ENCODE measurements at regions not wholly inside any gene's neighbourhood (a gene's known extent, or its start where the extent isn't known, plus 50 kb on each side); places are given as distances from the start of the nearest gene placed in this dataset.
"Not testable (repeated sequence)": the region's sequence is repeated elsewhere in the genome, so short reads cannot be mapped to it uniquely, and the experiment has no call there.

DNA sequence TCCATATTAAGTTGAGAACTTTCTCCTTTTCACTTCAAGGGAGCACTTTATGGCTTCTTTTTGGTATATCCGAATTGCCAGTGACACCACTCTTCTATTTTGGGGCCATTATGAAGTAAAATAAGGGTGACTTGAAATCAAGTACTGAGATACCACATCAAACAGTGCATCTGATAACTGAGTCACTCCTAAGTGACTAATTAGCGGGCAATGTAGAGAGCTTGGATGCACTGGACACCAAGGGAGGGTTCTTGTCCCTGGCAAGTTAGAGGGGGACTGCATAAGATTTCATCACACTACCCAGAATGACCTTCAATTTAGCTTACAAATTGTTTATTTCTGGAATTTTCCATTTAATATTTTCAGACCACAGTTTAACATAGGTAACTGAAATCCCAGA lies 813.9 kb upstream of the CDH10 start:
- DNase-seq (ENCODE audit: low read depth, low spot score): no peak
- no peak overlapping the region for H3K27ac ChIP-seq
- H3K9ac ChIP-seq (ENCODE audit: insufficient read length): no peak overlapping the region
- H3K36me3 ChIP-seq (ENCODE audit: insufficient read depth, low read length): no peaks in the 10 kb centered on the region
- H3K4me3 ChIP-seq: no peak overlapping the region
- H3K9me3 ChIP-seq (ENCODE audit: low read depth, low read length): no peaks in the 10 kb centered on the region
- TF ChIP-seq FOXP2 (optimal IDR thresholded peaks at IDR 0.05; ENCODE audit: control extremely low read depth, extremely low read length, insufficient read depth) (no peak), POLR2AphosphoS5 (IDR thresholded peaks at IDR 0.05; ENCODE audit: borderline replicate concordance, low read depth, low read length) (no peak), EZH2 (IDR thresholded peaks at IDR 0.05) (no peak)

DNA sequence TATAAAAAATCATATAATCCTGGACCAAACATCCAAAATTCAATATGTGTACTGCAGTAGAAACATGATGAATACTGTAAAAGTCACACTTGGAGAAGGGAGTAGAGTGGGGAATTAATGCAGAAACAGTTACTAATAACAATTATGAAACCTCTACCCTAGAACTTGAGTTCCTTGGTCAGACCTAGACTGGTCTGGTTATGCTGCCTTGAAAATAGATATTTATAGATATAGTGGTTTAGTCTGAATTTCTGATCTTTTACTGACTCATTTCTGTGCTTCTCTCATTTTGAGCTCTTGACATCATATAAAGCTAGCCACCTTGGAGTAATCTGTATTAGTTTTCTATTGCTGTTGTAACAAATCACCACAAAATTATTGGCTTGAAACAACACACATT lies 808.7 kb upstream of the CDH10 start:
- H3K27ac ChIP-seq: no peak overlapping the region
- TF ChIP-seq POLR2AphosphoS5 (IDR thresholded peaks at IDR 0.05; ENCODE audit: borderline replicate concordance, low read depth, low read length) (no peak), FOXP2 (optimal IDR thresholded peaks at IDR 0.05; ENCODE audit: control extremely low read depth, extremely low read length, insufficient read depth) (no peak), EZH2 (IDR thresholded peaks at IDR 0.05) (no peak)
- H3K9ac ChIP-seq (ENCODE audit: insufficient read length): no peak overlapping the region
- no peak for DNase-seq (ENCODE audit: low read depth, low spot score)
- H3K9me3 ChIP-seq (ENCODE audit: low read depth, low read length): no peaks in the 10 kb centered on the region
- H3K4me3 ChIP-seq: no peak overlapping the region
- no peaks in the 10 kb centered on the region for H3K36me3 ChIP-seq (ENCODE audit: insufficient read depth, low read length)

DNA sequence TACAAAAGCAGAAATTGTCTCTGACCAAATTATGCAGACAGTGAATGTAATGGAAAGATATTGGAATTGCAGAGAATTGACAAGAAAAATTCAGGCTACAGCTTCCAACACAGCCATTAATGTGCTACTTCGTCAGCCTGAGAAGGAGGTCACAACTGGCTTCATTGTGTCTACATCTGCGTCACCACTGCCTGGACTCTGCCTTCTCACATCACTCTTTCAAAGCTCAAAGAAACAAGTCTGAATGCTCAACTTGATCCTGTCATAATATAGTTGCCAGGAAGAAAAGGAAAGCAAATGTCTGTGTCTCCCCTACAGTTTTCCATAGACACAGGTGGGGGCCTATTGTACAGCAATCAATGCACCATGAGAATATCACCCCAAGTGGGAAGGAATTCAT lies 806.5 kb upstream of the CDH10 start:
- DNase-seq (ENCODE audit: low read depth, low spot score): no peak
- Histone ChIP-seq H3K9me3 (ENCODE audit: low read depth, low read length) (no peaks in the 10 kb centered on the region), H3K27ac (no peak overlapping the region), H3K36me3 (ENCODE audit: insufficient read depth, low read length) (no peaks in the 10 kb centered on the region), H3K4me3 (no peak overlapping the region), H3K9ac (ENCODE audit: insufficient read length) (no peak overlapping the region)
- TF ChIP-seq EZH2 (IDR thresholded peaks at IDR 0.05): no peak
- TF ChIP-seq POLR2AphosphoS5 (IDR thresholded peaks at IDR 0.05; ENCODE audit: borderline replicate concordance, low read depth, low read length): no peak
- TF ChIP-seq FOXP2 (optimal IDR thresholded peaks at IDR 0.05; ENCODE audit: control extremely low read depth, extremely low read length, insufficient read depth): no peak

DNA sequence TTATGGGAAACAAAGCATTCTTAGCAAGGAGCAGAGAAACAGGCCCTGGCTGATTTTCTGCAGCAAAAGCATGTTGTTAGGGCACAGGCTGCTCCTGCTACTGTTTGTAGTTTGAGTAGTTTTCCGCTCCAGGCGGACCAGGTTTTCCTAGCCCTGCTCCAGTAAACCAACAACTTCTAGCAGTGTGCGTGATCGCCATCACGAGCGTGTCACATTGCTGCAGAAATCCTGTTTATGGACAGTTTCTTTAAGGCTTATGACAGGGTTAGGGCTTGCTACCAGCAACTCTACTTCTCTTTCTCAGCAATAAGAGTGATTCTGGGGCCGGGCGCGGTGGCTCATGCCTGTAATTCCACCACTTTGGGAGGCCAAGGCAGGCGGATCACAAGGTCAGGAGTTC lies 803.9 kb upstream of the CDH10 start:
- H3K36me3 ChIP-seq (ENCODE audit: insufficient read depth, low read length): no peaks in the 10 kb centered on the region
- no peak overlapping the region for H3K9ac ChIP-seq (ENCODE audit: insufficient read length)
- H3K4me3 ChIP-seq: no peak overlapping the region
- no peak for DNase-seq (ENCODE audit: low read depth, low spot score)
- no peaks in the 10 kb centered on the region for H3K9me3 ChIP-seq (ENCODE audit: low read depth, low read length)
- TF ChIP-seq POLR2AphosphoS5 (IDR thresholded peaks at IDR 0.05; ENCODE audit: borderline replicate concordance, low read depth, low read length): no peak
- no peak for TF ChIP-seq EZH2 (IDR thresholded peaks at IDR 0.05)
- no peak for TF ChIP-seq FOXP2 (optimal IDR thresholded peaks at IDR 0.05; ENCODE audit: control extremely low read depth, extremely low read length, insufficient read depth)
- H3K27ac ChIP-seq: peak overlapping the region; percentile 47

DNA sequence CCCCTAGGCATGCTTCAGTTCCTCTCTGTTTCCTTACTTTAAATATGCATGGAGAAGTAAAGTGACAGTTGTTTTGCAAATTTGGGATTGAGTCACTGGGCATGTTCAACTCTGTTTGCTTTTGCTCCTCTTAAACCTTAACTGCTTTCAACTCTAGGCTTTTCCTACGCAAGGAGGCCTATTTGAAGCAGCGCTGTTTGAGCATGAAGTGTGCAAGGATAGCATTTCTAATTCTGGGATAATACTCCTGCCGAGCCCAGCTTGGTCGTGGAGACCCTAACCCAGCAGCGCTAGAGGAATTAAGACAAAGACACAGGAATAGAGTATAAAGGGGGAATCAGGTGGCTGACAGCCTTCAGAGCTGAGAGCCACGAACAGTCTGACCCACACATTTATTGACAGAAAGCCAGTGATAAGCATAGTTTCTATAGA lies 803.4 kb upstream of the CDH10 start:
- Histone ChIP-seq H3K36me3 (ENCODE audit: insufficient read depth, low read length) (no peaks in the 10 kb centered on the region), H3K4me3 (no peak overlapping the region), H3K27ac (peak overlapping the region; percentile 47), H3K9me3 (ENCODE audit: low read depth, low read length) (no peaks in the 10 kb centered on the region), H3K9ac (ENCODE audit: insufficient read length) (no peak overlapping the region)
- peak; percentile 32 for DNase-seq (ENCODE audit: low read depth, low spot score)
- TF ChIP-seq EZH2 (IDR thresholded peaks at IDR 0.05) (no peak), POLR2AphosphoS5 (IDR thresholded peaks at IDR 0.05; ENCODE audit: borderline replicate concordance, low read depth, low read length) (no peak), FOXP2 (optimal IDR thresholded peaks at IDR 0.05; ENCODE audit: control extremely low read depth, extremely low read length, insufficient read depth) (no peak)

- not testable (repeated sequence) for H3K27ac ChIP-seq; H3K36me3 ChIP-seq (ENCODE audit: insufficient read depth, low read length); H3K9ac ChIP-seq (ENCODE audit: insufficient read length); H3K9me3 ChIP-seq (ENCODE audit: low read depth, low read length); DNase-seq (ENCODE audit: low read depth, low spot score); H3K4me3 ChIP-seq
These were observed 801.3 kb upstream of the CDH10 start for GRCh38 chr5:25446061-25446420.

GRCh38 chr5:25445381-25446060 lies 800.7 kb upstream of the CDH10 start:
- not testable (repeated sequence) for H3K9me3 ChIP-seq (ENCODE audit: low read depth, low read length); H3K36me3 ChIP-seq (ENCODE audit: insufficient read depth, low read length); H3K9ac ChIP-seq (ENCODE audit: insufficient read length); H3K27ac ChIP-seq; H3K4me3 ChIP-seq; DNase-seq (ENCODE audit: low read depth, low spot score)

- H3K27ac ChIP-seq: no peak overlapping the region
- H3K36me3 ChIP-seq (ENCODE audit: insufficient read depth, low read length): no peaks in the 10 kb centered on the region
- no peak for DNase-seq (ENCODE audit: low read depth, low spot score)
- TF ChIP-seq POLR2AphosphoS5 (IDR thresholded peaks at IDR 0.05; ENCODE audit: borderline replicate concordance, low read depth, low read length): no peak
- no peak for TF ChIP-seq FOXP2 (optimal IDR thresholded peaks at IDR 0.05; ENCODE audit: control extremely low read depth, extremely low read length, insufficient read depth)
- TF ChIP-seq EZH2 (IDR thresholded peaks at IDR 0.05): no peak
- H3K4me3 ChIP-seq: no peak overlapping the region
- H3K9me3 ChIP-seq (ENCODE audit: low read depth, low read length): no peaks in the 10 kb centered on the region
- no peak overlapping the region for H3K9ac ChIP-seq (ENCODE audit: insufficient read length)
These were observed 799.9 kb upstream of the CDH10 start for GRCh38 chr5:25444697-25445096.

DNA sequence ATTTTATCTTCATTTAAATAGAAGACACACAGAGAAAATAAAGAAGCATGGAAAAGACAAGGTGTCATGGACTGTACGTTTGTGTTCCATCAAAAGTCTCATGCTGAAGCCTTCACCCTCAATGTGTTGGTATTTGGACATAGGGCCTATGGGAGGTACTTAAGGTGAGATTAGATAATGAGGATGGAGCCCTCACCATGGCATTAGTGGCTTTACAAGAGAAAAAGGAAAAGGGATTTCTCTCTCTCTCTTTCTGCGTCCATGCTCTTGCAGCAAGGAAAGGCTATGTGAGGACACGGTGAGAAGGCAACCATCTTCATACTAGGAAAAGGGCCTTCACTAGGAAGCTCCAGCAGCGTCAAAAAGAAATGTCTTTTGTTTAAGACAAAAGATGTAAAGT lies 797.0 kb upstream of the CDH10 start:
- H3K9me3 ChIP-seq (ENCODE audit: low read depth, low read length): no peaks in the 10 kb centered on the region
- H3K36me3 ChIP-seq (ENCODE audit: insufficient read depth, low read length): no peaks in the 10 kb centered on the region
- no peak overlapping the region for H3K9ac ChIP-seq (ENCODE audit: insufficient read length)
- no peak for DNase-seq (ENCODE audit: low read depth, low spot score)
- H3K27ac ChIP-seq: no peak overlapping the region
- H3K4me3 ChIP-seq: no peak overlapping the region
- no peak for TF ChIP-seq FOXP2 (optimal IDR thresholded peaks at IDR 0.05; ENCODE audit: control extremely low read depth, extremely low read length, insufficient read depth)
- TF ChIP-seq EZH2 (IDR thresholded peaks at IDR 0.05): no peak
- TF ChIP-seq POLR2AphosphoS5 (IDR thresholded peaks at IDR 0.05; ENCODE audit: borderline replicate concordance, low read depth, low read length): no peak

Measured in SK-N-MC (cell line).